ENCODE measurements at regions not wholly inside any gene's neighbourhood (a gene's known extent, or its start where the extent isn't known, plus 50 kb on each side); places are given as distances from the start of the nearest gene placed in this dataset.

GRCh38 chr6:115873901-115874300 lies 186.8 kb downstream of the FRK start:
- H3K4me3 ChIP-seq (replicated peaks in 1 of 3; ENCODE audit: low read depth in 2 of 3, low read length in 3 of 3), result no peak overlapping the region
- H3K4me1 ChIP-seq (ENCODE audit: control insufficient read depth in 1 of 2, insufficient read depth in 2 of 2, low read length in 2 of 2), result no peaks in the 10 kb centered on the region
- no peaks in the 10 kb centered on the region for H3K79me2 ChIP-seq (ENCODE audit: insufficient read depth, low read length)
- H3K36me3 Mint-ChIP-seq, result no peaks in the 10 kb centered on the region
- H3K4me2 ChIP-seq (replicated peaks; ENCODE audit: extremely low read depth, low read length, poor library complexity, severe bottlenecking), result no peak overlapping the region
- no CpG with 5 or more reads among the region's 1 CpG for WGBS (ENCODE audit: insufficient coverage)
- DNase-seq, result no peak
- no peak overlapping the region for H3K27ac ChIP-seq (ENCODE audit: low read depth in 1 of 2, low read length in 2 of 2)
- H3K4me1 Mint-ChIP-seq, result no peaks in the 10 kb centered on the region
- H4K20me1 ChIP-seq (ENCODE audit: insufficient read depth, low read length), result no peaks in the 10 kb centered on the region
- no peak for TF ChIP-seq CTCF (IDR thresholded peaks at IDR 0.05)
- H3K9me3 Mint-ChIP-seq, result peaks cover 0 to 2% (median 0%) of the 10 kb centered on the region in 7 donors
- no peak overlapping the region for H3K27ac Mint-ChIP-seq
- H3K4me3 Mint-ChIP-seq, result no peak overlapping the region
- no peak overlapping the region for H2AFZ ChIP-seq (ENCODE audit: insufficient read depth, low read depth, low read length, poor library complexity, severe bottlenecking)
- H3K27me3 Mint-ChIP-seq (ENCODE audit: low read depth in 3 of 3), result peaks cover 0 to 3% (median 0%) of the 10 kb centered on the region in 3 donors
- no peaks in the 10 kb centered on the region for H3K9me3 ChIP-seq (replicated peaks in 1 of 2; ENCODE audit: control insufficient read depth in 1 of 2, insufficient read depth in 1 of 2, low read length in 2 of 2)
- intact Hi-C loops (cut with micrococcal nuclease), result no loop called here
- H3K27me3 ChIP-seq (ENCODE audit: control insufficient read depth in 2 of 2, insufficient read depth in 2 of 2, low read length in 2 of 2), result no peaks in the 10 kb centered on the region
- H3K9ac ChIP-seq (ENCODE audit: insufficient read depth, low read length, poor library complexity, severe bottlenecking), result no peak overlapping the region
- no peaks in the 10 kb centered on the region for H3K36me3 ChIP-seq (replicated peaks in 1 of 2; ENCODE audit: control insufficient read depth in 1 of 2, insufficient read depth in 2 of 2, low read length in 2 of 2)

- Histone ChIP-seq H3K4me3 (replicated peaks in 1 of 3; ENCODE audit: low read depth in 2 of 3, low read length in 3 of 3) (no peak overlapping the region), H3K9ac (ENCODE audit: insufficient read depth, low read length, poor library complexity, severe bottlenecking) (no peak overlapping the region), H3K36me3 (replicated peaks in 1 of 2; ENCODE audit: control insufficient read depth in 1 of 2, insufficient read depth in 2 of 2, low read length in 2 of 2) (no peaks in the 10 kb centered on the region), H3K4me1 (ENCODE audit: control insufficient read depth in 1 of 2, insufficient read depth in 2 of 2, low read length in 2 of 2) (no peaks in the 10 kb centered on the region), H3K4me2 (replicated peaks; ENCODE audit: extremely low read depth, low read length, poor library complexity, severe bottlenecking) (no peak overlapping the region), H4K20me1 (ENCODE audit: insufficient read depth, low read length) (no peaks in the 10 kb centered on the region), H3K27me3 (ENCODE audit: control insufficient read depth in 2 of 2, insufficient read depth in 2 of 2, low read length in 2 of 2) (no peaks in the 10 kb centered on the region), H3K79me2 (ENCODE audit: insufficient read depth, low read length) (no peaks in the 10 kb centered on the region), H2AFZ (ENCODE audit: insufficient read depth, low read depth, low read length, poor library complexity, severe bottlenecking) (no peak overlapping the region), H3K9me3 (replicated peaks in 1 of 2; ENCODE audit: control insufficient read depth in 1 of 2, insufficient read depth in 1 of 2, low read length in 2 of 2) (no peaks in the 10 kb centered on the region), H3K27ac (ENCODE audit: low read depth in 1 of 2, low read length in 2 of 2) (no peak overlapping the region)
- TF ChIP-seq CTCF (IDR thresholded peaks at IDR 0.05), result no peak
- Mint-ChIP-seq H3K36me3 (no peaks in the 10 kb centered on the region), H3K27me3 (ENCODE audit: low read depth in 3 of 3) (peaks cover 0 to 1% (median 0%) of the 10 kb centered on the region in 3 donors), H3K27ac (no peak overlapping the region), H3K4me3 (no peak overlapping the region), H3K4me1 (no peaks in the 10 kb centered on the region), H3K9me3 (peaks cover 0 to 2% (median 0%) of the 10 kb centered on the region in 7 donors)
- intact Hi-C loops (cut with micrococcal nuclease), result no loop called here
- no peak for DNase-seq
- WGBS (ENCODE audit: insufficient coverage), result 20% methylated on average over 1 of the region's 4 CpGs
These were observed 190.2 kb downstream of the FRK start for GRCh38 chr6:115870464-115870863.
